ENCODE measurements at regions not wholly inside any gene's neighbourhood (a gene's known extent, or its start where the extent isn't known, plus 50 kb on each side); places are given as distances from the start of the nearest gene placed in this dataset.
"Not testable (repeated sequence)": the region's sequence is repeated elsewhere in the genome, so short reads cannot be mapped to it uniquely, and the experiment has no call there.

DNA sequence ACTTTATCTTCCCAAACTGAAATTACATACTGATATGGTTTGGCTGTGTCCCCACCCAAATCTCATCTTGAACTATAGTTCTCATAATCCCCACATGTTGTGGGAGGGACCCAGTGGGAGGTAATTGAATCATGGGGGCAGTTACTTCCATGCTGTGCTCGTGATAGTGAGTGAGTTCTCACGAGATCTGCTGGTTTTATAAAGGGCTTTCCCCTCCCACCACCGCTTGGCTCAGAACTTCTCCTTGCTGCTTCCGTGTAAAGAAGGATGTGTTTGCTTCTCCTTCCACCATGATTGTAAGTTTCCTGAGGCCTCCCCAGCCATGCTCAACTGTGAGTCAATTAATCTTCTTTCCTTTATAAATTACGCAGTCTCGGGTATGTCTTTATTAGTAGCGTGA, 50.4 kb upstream of the PHF21A start:
- not testable (repeated sequence) for TF ChIP-seq CTCF (conservative IDR thresholded peaks at IDR 0.05; ENCODE audit: low read depth, low read length); EZH2 (IDR thresholded peaks at IDR 0.05; ENCODE audit: borderline replicate concordance, low read depth, low read length, poor library complexity, severe bottlenecking)

All from A673 (cell line).